HG03045 (cell line): ENCODE measurements at regions not wholly inside any gene's neighbourhood (a gene's known extent, or its start where the extent isn't known, plus 50 kb on each side); places are given as distances from the start of the nearest gene placed in this dataset.

Experiments
- ATAC-seq: cut with Tn5 transposase; IDR thresholded peaks from one replicate; pipeline ENCODE4 v1.9.1; 2021; ENCODE audit warnings: mild to moderate bottlenecking, moderate library complexity; ENCODE audit not compliant: unreplicated experiment

GRCh38 chr10:128457136-128457535 lies 330.9 kb upstream of the MKI67 start:
- ATAC-seq = no peak

GRCh38 chr10:128461991-128462390 lies 335.8 kb upstream of the MKI67 start:
- ATAC-seq = no peak

GRCh38 chr10:128462844-128463243 lies 336.6 kb upstream of the MKI67 start:
- no peak for ATAC-seq

GRCh38 chr10:128463991-128464760 lies 338.0 kb upstream of the MKI67 start:
- ATAC-seq = no peak

GRCh38 chr10:128465697-128466096 lies 339.5 kb upstream of the MKI67 start:
- no peak for ATAC-seq

GRCh38 chr10:128466831-128467371 lies 340.7 kb upstream of the MKI67 start:
- ATAC-seq = no peak

- no peak for ATAC-seq
These were observed 342.2 kb upstream of the MKI67 start for GRCh38 chr10:128468462-128468861.

- ATAC-seq = no peak
These were observed 343.3 kb upstream of the MKI67 start for GRCh38 chr10:128469515-128469914.

GRCh38 chr10:128470321-128470965 lies 344.2 kb upstream of the MKI67 start:
- no peak for ATAC-seq

GRCh38 chr10:128471151-128471550 lies 344.9 kb upstream of the MKI67 start:
- no peak for ATAC-seq

- ATAC-seq = no peak
These were observed 346.0 kb upstream of the MKI67 start for GRCh38 chr10:128472196-128472595.

- no peak for ATAC-seq
These were observed 347.2 kb upstream of the MKI67 start for GRCh38 chr10:128473396-128473795.

- ATAC-seq = no peak
These were observed 347.7 kb upstream of the MKI67 start for GRCh38 chr10:128473911-128474310.

- no peak for ATAC-seq
These were observed 348.3 kb upstream of the MKI67 start for GRCh38 chr10:128474571-128474970.

GRCh38 chr10:128475686-128476367 lies 349.6 kb upstream of the MKI67 start:
- no peak for ATAC-seq

GRCh38 chr10:128476368-128476725 lies 350.1 kb upstream of the MKI67 start:
- no peak for ATAC-seq

- no peak for ATAC-seq
These were observed 350.6 kb upstream of the MKI67 start for GRCh38 chr10:128476845-128477244.

- no peak for ATAC-seq
These were observed 354.4 kb upstream of the MKI67 start for GRCh38 chr10:128480601-128481000.

- ATAC-seq = no peak
These were observed 355.1 kb upstream of the MKI67 start for GRCh38 chr10:128481152-128481840.

- ATAC-seq = no peak
These were observed 355.8 kb upstream of the MKI67 start for GRCh38 chr10:128482052-128482451.

GRCh38 chr10:128483216-128483615 lies 357.0 kb upstream of the MKI67 start:
- ATAC-seq = no peak
